ENCODE measurements at regions not wholly inside any gene's neighbourhood (a gene's known extent, or its start where the extent isn't known, plus 50 kb on each side); places are given as distances from the start of the nearest gene placed in this dataset.

- in situ Hi-C loops (cut with MboI; ENCODE audit: low sequenced_read_pairs) (no loop called here), dilution Hi-C loops (cut with HindIII; ENCODE audit: low sequenced_read_pairs, unreplicated experiment) (no loop called here), intact Hi-C loops (cut with micrococcal nuclease) (no loop called here)
- H3K9me1 ChIP-seq (ENCODE audit: insufficient read depth, low read length), result no peaks in the 10 kb centered on the region
- TF ChIP-seq RCOR1 (IDR thresholded peaks at IDR 0.05; ENCODE audit: insufficient replicate concordance, low read length) (no peak), POLR2A (IDR thresholded peaks at IDR 0.05; ENCODE audit: low read depth, low read length) (no peak), NFE2L2 (IDR thresholded peaks at IDR 0.05; ENCODE audit: low read depth, low read length) (no peak), MXI1 (IDR thresholded peaks at IDR 0.05; ENCODE audit: borderline replicate concordance, low read depth, low read length) (no peak), CTCF (conservative IDR thresholded peaks at IDR 0.05; ENCODE audit: low read depth, low read length) (no peak), MAFK (IDR thresholded peaks at IDR 0.05; ENCODE audit: low read depth, low read length) (no peak), CEBPB (IDR thresholded peaks at IDR 0.05; ENCODE audit: low read depth, low read length) (no peak), BHLHE40 (IDR thresholded peaks at IDR 0.05; ENCODE audit: low read depth, low read length) (no peak), CHD1 (IDR thresholded peaks at IDR 0.05; ENCODE audit: low read depth, low read length) (no peak)
- TF ChIP-seq, protein P1, sequence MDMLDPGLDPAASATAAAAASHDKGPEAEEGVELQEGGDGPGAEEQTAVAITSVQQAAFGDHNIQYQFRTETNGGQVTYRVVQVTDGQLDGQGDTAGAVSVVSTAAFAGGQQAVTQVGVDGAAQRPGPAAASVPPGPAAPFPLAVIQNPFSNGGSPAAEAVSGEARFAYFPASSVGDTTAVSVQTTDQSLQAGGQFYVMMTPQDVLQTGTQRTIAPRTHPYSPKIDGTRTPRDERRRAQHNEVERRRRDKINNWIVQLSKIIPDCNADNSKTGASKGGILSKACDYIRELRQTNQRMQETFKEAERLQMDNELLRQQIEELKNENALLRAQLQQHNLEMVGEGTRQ (IDR thresholded peaks at IDR 0.05; ENCODE audit: low read depth, low read length), result no peak
- H3K56ac ChIP-seq (ENCODE audit: extremely low read depth, insufficient read depth, low read length), result no peak overlapping the region
- no peak overlapping the region for H3K9ac ChIP-seq (ENCODE audit: low read depth, low read length)
- no peaks in the 10 kb centered on the region for H4K20me1 ChIP-seq (ENCODE audit: insufficient read depth, low read length)
- H2AK9ac ChIP-seq (replicated peaks; ENCODE audit: low read depth, low read length, poor library complexity), result no peak overlapping the region
- H3K18ac ChIP-seq (ENCODE audit: low read depth, low read length), result no peak overlapping the region
- no peak overlapping the region for H2AFZ ChIP-seq (replicated peaks; ENCODE audit: low read length, poor library complexity)
- no peak overlapping the region for H4K8ac ChIP-seq (ENCODE audit: low read depth in 2 of 2, low read length in 2 of 2)
- no peak overlapping the region for H3K4me3 ChIP-seq (ENCODE audit: insufficient read depth, low read depth, low read length)
- no peak overlapping the region for H3K4ac ChIP-seq (ENCODE audit: low read depth, low read length)
- no peak overlapping the region for H3K4me2 ChIP-seq (ENCODE audit: low read depth, low read length)
- DNase-seq (no peak), ATAC-seq (ENCODE audit: low read depth) (no peak)
- POLR2A ChIA-PET (ENCODE audit: unreplicated experiment), result no interaction called here
- H3K27ac ChIP-seq (ENCODE audit: insufficient read depth, low read length), result no peak overlapping the region
- H3K4me1 ChIP-seq (ENCODE audit: control insufficient read depth, insufficient read depth, low read length), result no peaks in the 10 kb centered on the region
- no CpG with 5 or more reads among the region's 6 CpGs for WGBS, 2 experiments (ENCODE audit: extremely low coverage in 2 of 2, insufficient read length in 1 of 2)
- H2BK20ac ChIP-seq (ENCODE audit: low read depth, low read length), result no peak overlapping the region
- H2BK120ac ChIP-seq (ENCODE audit: low read depth, low read length), result no peak overlapping the region
- CTCF ChIA-PET, result no interaction called here
- H4K91ac ChIP-seq (ENCODE audit: insufficient read depth, low read depth, low read length), result no peak overlapping the region
- no TSS peak for BruUV-seq (replicated peaks)
- H2BK15ac ChIP-seq (ENCODE audit: low read depth, low read length), result no peak overlapping the region
- no peak overlapping the region for H3K23ac ChIP-seq (ENCODE audit: low read depth, low read length)
- H2AK5ac ChIP-seq (ENCODE audit: low read depth, low read length), result no peak overlapping the region
- H4K5ac ChIP-seq (ENCODE audit: low read depth, low read length), result no peak overlapping the region
- peaks cover 29% of the 10 kb centered on the region for H3K9me3 ChIP-seq (ENCODE audit: control insufficient read depth, insufficient read depth, low read length)
- H3K36me3 ChIP-seq (ENCODE audit: control insufficient read depth, insufficient read depth, low read length), result no peaks in the 10 kb centered on the region
- no peaks in the 10 kb centered on the region for H3K27me3 ChIP-seq (ENCODE audit: control insufficient read depth, insufficient read depth, low read length)
- H3K79me1 ChIP-seq (ENCODE audit: low read depth in 1 of 2, low read length in 2 of 2), result no peaks in the 10 kb centered on the region
- H3K14ac ChIP-seq (replicated peaks; ENCODE audit: low read depth, low read length), result no peak overlapping the region
- H2BK5ac ChIP-seq (ENCODE audit: low read depth, low read length, poor library complexity, severe bottlenecking), result no peak overlapping the region
These were observed 228.7 kb upstream of the SFSWAP start for GRCh38 chr12:131482199-131482598.

All from IMR-90 (cell line).